ENCODE measurements at regions not wholly inside any gene's neighbourhood (a gene's known extent, or its start where the extent isn't known, plus 50 kb on each side); places are given as distances from the start of the nearest gene placed in this dataset.

DNA sequence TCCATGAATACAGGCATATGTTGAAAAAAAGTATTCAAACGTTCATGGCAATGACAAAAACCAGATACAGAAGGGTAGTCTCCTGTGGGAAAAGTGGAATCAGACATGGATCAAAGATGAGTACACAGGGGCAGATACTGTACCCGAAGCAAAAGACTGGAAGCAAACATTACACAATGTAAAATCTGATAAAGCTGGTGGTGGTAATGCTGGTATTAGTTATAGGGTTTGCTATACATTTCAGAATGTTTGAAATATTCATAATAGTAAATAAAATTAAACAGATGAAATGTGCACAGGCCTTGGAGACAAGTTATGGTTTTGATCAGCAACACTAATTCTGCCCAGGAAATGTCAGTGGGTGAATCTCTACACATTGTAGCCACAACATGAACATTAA lies 607.6 kb downstream of the SOX6 start:
- H3K36me3 Mint-ChIP-seq: no peaks in the 10 kb centered on the region
- H3K27ac Mint-ChIP-seq: no peak overlapping the region

DNA sequence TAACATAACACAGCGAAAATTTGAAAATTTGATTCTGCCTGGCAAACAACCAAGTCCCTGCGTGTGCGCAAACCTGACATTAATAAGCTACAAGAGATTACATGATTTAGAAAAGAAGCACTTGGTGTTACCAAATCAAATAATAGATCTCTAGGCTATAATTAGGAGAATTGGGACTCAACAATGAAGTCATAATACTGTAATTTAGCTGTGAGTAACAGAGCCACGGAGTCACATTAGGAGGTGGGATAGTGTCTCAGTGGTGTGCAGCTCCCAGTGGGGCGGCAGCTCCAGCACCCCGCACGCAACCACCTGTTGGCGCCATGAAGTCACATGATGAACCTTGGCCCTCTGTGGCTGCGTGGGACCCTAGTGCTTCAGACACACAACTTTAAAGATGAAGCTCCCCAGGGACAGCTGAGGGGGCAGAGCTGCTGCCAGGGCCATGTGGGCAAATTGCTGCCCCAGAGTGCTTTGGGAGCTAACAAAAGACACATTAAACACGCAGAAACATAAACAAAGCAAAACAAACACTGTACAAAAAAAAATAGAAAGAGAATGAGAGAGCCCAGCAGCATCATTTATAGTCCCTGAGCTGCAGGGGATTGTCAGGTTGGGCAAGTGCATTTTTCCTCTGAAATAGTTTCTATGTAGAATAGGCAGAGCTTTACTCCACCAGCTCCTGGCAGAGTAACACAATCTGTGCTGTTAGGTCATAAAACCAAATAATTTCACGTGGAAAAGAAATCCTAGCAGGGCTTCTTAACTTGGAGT lies 605.6 kb downstream of the SOX6 start:
- Mint-ChIP-seq H3K27me3 (peaks cover 3% of the 10 kb centered on the region), H3K4me1 (ENCODE audit: unreplicated experiment) (no peaks in the 10 kb centered on the region), H3K27ac (no peak overlapping the region), H3K36me3 (no peaks in the 10 kb centered on the region), H3K4me3 (no peak overlapping the region), H3K9me3 (peaks cover 15% of the 10 kb centered on the region)
- TF ChIP-seq, protein P1, sequence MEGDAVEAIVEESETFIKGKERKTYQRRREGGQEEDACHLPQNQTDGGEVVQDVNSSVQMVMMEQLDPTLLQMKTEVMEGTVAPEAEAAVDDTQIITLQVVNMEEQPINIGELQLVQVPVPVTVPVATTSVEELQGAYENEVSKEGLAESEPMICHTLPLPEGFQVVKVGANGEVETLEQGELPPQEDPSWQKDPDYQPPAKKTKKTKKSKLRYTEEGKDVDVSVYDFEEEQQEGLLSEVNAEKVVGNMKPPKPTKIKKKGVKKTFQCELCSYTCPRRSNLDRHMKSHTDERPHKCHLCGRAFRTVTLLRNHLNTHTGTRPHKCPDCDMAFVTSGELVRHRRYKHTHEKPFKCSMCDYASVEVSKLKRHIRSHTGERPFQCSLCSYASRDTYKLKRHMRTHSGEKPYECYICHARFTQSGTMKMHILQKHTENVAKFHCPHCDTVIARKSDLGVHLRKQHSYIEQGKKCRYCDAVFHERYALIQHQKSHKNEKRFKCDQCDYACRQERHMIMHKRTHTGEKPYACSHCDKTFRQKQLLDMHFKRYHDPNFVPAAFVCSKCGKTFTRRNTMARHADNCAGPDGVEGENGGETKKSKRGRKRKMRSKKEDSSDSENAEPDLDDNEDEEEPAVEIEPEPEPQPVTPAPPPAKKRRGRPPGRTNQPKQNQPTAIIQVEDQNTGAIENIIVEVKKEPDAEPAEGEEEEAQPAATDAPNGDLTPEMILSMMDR (conservative IDR thresholded peaks at IDR 0.05): no peak
- no peak for DNase-seq (ENCODE audit: extremely low spot score, unreplicated experiment)

More for the DNA sequence above, 607.6 kb downstream of the SOX6 start:
- H3K4me1 Mint-ChIP-seq (ENCODE audit: unreplicated experiment): no peaks in the 10 kb centered on the region
- DNase-seq (ENCODE audit: extremely low spot score, unreplicated experiment): no peak
- peaks cover 3% of the 10 kb centered on the region for H3K27me3 Mint-ChIP-seq
- H3K9me3 Mint-ChIP-seq: peaks cover 6% of the 10 kb centered on the region
- H3K4me3 Mint-ChIP-seq: no peak overlapping the region
- TF ChIP-seq, protein P1 (conservative IDR thresholded peaks at IDR 0.05): no peak

GRCh38 chr11:15754221-15754620 lies 602.1 kb downstream of the SOX6 start:
- peaks cover 3% of the 10 kb centered on the region for H3K27me3 Mint-ChIP-seq
- no peak overlapping the region for H3K27ac Mint-ChIP-seq
- no peaks in the 10 kb centered on the region for H3K4me1 Mint-ChIP-seq (ENCODE audit: unreplicated experiment)
- peaks cover 16% of the 10 kb centered on the region for H3K9me3 Mint-ChIP-seq
- no peak for DNase-seq (ENCODE audit: extremely low spot score, unreplicated experiment)
- no peaks in the 10 kb centered on the region for H3K36me3 Mint-ChIP-seq
- TF ChIP-seq, protein P1 (conservative IDR thresholded peaks at IDR 0.05): no peak
- H3K4me3 Mint-ChIP-seq: no peak overlapping the region

DNA sequence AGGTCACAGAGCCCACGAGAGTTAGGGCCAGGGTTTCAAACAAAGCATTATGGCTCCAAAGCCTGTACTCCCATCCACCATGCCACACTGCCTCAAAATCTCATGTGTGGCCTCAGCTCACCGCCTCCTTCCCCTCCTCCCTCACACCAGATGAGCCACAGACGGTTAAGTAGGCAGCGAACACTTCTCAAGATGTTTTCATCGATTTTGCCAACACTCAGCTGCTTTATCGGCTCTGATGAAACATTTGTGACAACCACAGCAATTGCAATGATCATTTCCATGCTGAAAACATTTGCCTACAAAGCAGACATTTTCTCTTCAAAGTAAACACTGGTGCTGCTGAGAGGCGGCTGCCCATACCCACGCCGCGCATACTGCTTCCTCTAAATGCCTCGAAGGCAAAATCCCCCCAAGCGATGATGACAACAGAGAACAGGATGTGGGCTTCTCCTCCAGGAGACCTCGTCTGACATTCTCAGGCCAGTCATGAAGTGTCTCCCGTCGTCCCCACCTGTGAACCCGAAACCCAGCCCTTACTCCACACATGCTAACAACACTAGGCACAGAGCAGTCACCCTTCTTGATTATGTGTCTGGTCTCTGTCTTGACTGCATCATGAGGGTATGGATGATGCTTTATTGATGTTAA lies 599.2 kb downstream of the SOX6 start:
- H3K36me3 Mint-ChIP-seq: no peaks in the 10 kb centered on the region
- H3K4me3 Mint-ChIP-seq: no peak overlapping the region
- no peaks in the 10 kb centered on the region for H3K4me1 Mint-ChIP-seq (ENCODE audit: unreplicated experiment)
- H3K27me3 Mint-ChIP-seq: no peaks in the 10 kb centered on the region
- no peak for DNase-seq (ENCODE audit: extremely low spot score, unreplicated experiment)
- H3K27ac Mint-ChIP-seq: no peak overlapping the region
- TF ChIP-seq, protein P1 (conservative IDR thresholded peaks at IDR 0.05): no peak
- H3K9me3 Mint-ChIP-seq: peaks cover 16% of the 10 kb centered on the region

DNA sequence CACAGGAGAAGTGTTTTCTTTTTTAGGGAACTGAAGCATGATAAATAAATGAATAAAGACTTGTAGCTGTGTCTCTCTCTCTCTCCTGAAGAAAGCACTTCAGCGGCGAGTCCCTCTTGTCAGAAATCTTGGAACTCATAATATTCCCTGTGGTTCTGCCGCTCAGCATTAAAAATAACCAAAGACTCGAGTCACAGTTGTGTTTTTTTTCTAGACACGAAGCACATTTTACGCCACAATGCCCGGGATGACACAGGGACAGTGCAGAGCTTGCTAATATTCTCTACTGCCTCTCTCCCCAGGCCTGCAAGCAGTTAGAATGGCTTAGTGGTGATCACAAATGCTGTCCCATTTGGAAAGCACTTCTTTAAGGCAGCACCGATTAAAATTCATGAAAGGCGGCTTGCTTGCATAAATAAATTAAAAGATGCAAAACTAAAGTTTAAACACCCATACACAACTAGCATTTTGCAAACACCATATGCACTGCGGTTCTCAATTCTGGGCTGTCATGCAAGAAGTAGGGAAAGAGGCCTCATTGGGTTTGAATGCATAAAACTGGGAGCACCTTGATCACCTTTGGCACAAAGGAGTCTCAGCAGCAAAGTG lies 597.4 kb downstream of the SOX6 start:
- Mint-ChIP-seq H3K27ac (no peak overlapping the region), H3K27me3 (no peaks in the 10 kb centered on the region), H3K4me3 (no peak overlapping the region), H3K4me1 (ENCODE audit: unreplicated experiment) (no peaks in the 10 kb centered on the region), H3K9me3 (peaks cover 17% of the 10 kb centered on the region), H3K36me3 (no peaks in the 10 kb centered on the region)
- TF ChIP-seq, protein P1 (conservative IDR thresholded peaks at IDR 0.05): no peak
- no peak for DNase-seq (ENCODE audit: extremely low spot score, unreplicated experiment)

All from type B pancreatic cell (in vitro differentiated cells).